Smooth muscle cell (in vitro differentiated cells): ENCODE measurements at regions not wholly inside any gene's neighbourhood (a gene's known extent, or its start where the extent isn't known, plus 50 kb on each side); places are given as distances from the start of the nearest gene placed in this dataset.
"Not testable (repeated sequence)": the region's sequence is repeated elsewhere in the genome, so short reads cannot be mapped to it uniquely, and the experiment has no call there.

Source experiments
- DNase-seq: peaks from one replicate; lab custom pipeline; 2025; ENCODE audit not compliant: unreplicated experiment; lab: John Stamatoyannopoulos, UW
- H2AFZ ChIP-seq: fragments of 200-600 bp; sonication (generic); 2 replicates; pipeline ENCODE4 v1.6.0; 2016; ENCODE audit warnings: antibody characterized with exemption, low read depth, mild to moderate bottlenecking
- H3F3A ChIP-seq: fragments of 200-600 bp; sonication (generic); 2 replicates; pipeline ENCODE4 v1.6.0; 2017; ENCODE audit warnings: antibody characterized with exemption, low read depth
- H3K27ac ChIP-seq: fragments of 200-600 bp; sonication (generic); 2 replicates; pipeline ENCODE4 v1.5.1; 2016; ENCODE audit warnings: low read depth, mild to moderate bottlenecking
- H3K27me3 ChIP-seq: fragments of 200-600 bp; sonication (generic); 2 replicates; pipeline ENCODE4 v1.6.1; 2016; ENCODE audit warnings: low read depth, mild to moderate bottlenecking
- H3K36me3 ChIP-seq: fragments of 200-600 bp; sonication (generic); 2 replicates; pipeline ENCODE4 v1.5.1; 2016; ENCODE audit warnings: low read depth
- H3K4me1 ChIP-seq: fragments of 200-600 bp; sonication (generic); 2 replicates; pipeline ENCODE4 v1.5.1; 2016; ENCODE audit warnings: low read depth
- H3K4me2 ChIP-seq: fragments of 200-600 bp; sonication (generic); 2 replicates; pipeline ENCODE4 v1.6.0; 2016; ENCODE audit warnings: mild to moderate bottlenecking
- H3K4me3 ChIP-seq: fragments of 200-600 bp; sonication (generic); 2 replicates; pipeline ENCODE4 v1.5.1; 2016; ENCODE audit warnings: mild to moderate bottlenecking
- H3K79me2 ChIP-seq: fragments of 200-600 bp; sonication (generic); 2 replicates; pipeline ENCODE4 v1.6.0; 2016; ENCODE audit warnings: low read depth, mild to moderate bottlenecking
- H3K9ac ChIP-seq: fragments of 200-600 bp; sonication (generic); 2 replicates; pipeline ENCODE4 v1.6.0; 2016; ENCODE audit warnings: low read depth
- H3K9me3 ChIP-seq: fragments of 200-600 bp; sonication (generic); replicated peaks from 2 replicates; pipeline ENCODE4 v1.5.1; 2016; ENCODE audit warnings: low read depth
- H4K20me1 ChIP-seq: fragments of 200-600 bp; sonication (generic); 2 replicates; pipeline ENCODE4 v1.6.0; 2016; ENCODE audit warnings: low read depth
- CTCF ChIP-seq: fragments of 200-600 bp; sonication (generic); IDR thresholded peaks from 2 replicates; pipeline ENCODE4 v1.5.1; 2017; ENCODE audit warnings: borderline replicate concordance, mild to moderate bottlenecking, antibody characterized with exemption; ENCODE audit not compliant: insufficient read depth, poor library complexity, severe bottlenecking
- WGBS: methylation state at CpG from one replicate; pipeline ENCODE4 v1.1.7; 2016; ENCODE audit warnings: low lambda C conversion rate; 5-methylcytosine and 5-hydroxymethylcytosine counted together

DNA sequence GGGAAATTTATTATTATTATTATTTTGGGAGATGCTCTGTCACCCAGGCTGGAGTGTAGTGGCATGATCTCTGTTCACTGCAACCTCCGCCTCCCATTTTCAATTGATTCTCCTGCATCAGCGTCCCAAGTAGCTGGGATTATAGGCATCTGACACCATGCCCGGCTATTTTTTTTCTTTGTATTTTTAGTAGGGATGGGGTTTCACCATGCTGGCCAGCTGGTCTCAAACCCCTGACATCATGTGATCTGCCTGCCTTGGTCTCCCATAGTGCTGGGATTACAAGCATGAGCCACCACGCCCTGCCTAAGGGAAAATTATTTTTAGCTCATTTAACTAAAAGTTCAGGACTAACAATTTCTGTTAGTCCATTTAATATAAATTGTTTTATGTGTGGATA lies 109.2 kb upstream of the SESTD1 start:
- Histone ChIP-seq H3K27me3 (no peaks in the 10 kb centered on the region), H3K4me2 (no peak overlapping the region), H2AFZ (no peak overlapping the region), H3K9me3 (no peaks in the 10 kb centered on the region), H3K4me3 (no peak overlapping the region), H3K36me3 (no peaks in the 10 kb centered on the region), H3F3A (no peaks in the 10 kb centered on the region), H3K79me2 (no peaks in the 10 kb centered on the region), H3K9ac (no peak overlapping the region), H3K27ac (no peak overlapping the region), H3K4me1 (no peaks in the 10 kb centered on the region), H4K20me1 (no peaks in the 10 kb centered on the region)
- 94% methylated on average over 4 of the region's 4 CpGs for WGBS
- no peak for DNase-seq
- no peak for TF ChIP-seq CTCF

GRCh38 chr2:179365561-179365960 lies 100.9 kb upstream of the SESTD1 start:
- not testable (repeated sequence) for H3K27me3 ChIP-seq, DNase-seq, H3K27ac ChIP-seq, H3K9me3 ChIP-seq, H3K79me2 ChIP-seq, H4K20me1 ChIP-seq, H3K4me1 ChIP-seq, H3K4me2 ChIP-seq, H3K4me3 ChIP-seq, H3K36me3 ChIP-seq, H3F3A ChIP-seq, H2AFZ ChIP-seq, H3K9ac ChIP-seq
- WGBS, result 100% methylated on average over 5 of the region's 5 CpGs

GRCh38 chr2:179355881-179356280 lies 91.2 kb upstream of the SESTD1 start:
- Histone ChIP-seq H3K4me2 (peak overlapping the region; percentile 22), H3K4me1 (peaks cover 5% of the 10 kb centered on the region), H3K79me2 (no peaks in the 10 kb centered on the region), H3K27ac (no peak overlapping the region), H3K9ac (no peak overlapping the region), H4K20me1 (no peaks in the 10 kb centered on the region), H3K27me3 (no peaks in the 10 kb centered on the region), H3K9me3 (no peaks in the 10 kb centered on the region), H3K36me3 (no peaks in the 10 kb centered on the region), H3K4me3 (no peak overlapping the region), H2AFZ (no peak overlapping the region), H3F3A (no peaks in the 10 kb centered on the region)
- DNase-seq, result no peak
- no peak for TF ChIP-seq CTCF
- WGBS, result 74% methylated on average over 4 of the region's 4 CpGs

GRCh38 chr2:179354739-179355537 lies 90.3 kb upstream of the SESTD1 start:
- H3K9ac ChIP-seq, result no peak overlapping the region
- no peak overlapping the region for H3K27ac ChIP-seq
- H3K4me2 ChIP-seq, result no peak overlapping the region
- WGBS, result 81% methylated on average over 1 of the region's 1 CpG
- H3K27me3 ChIP-seq, result no peaks in the 10 kb centered on the region
- H3K4me1 ChIP-seq, result peaks cover 5% of the 10 kb centered on the region
- peak; percentile 47 for TF ChIP-seq CTCF
- H3K79me2 ChIP-seq, result no peaks in the 10 kb centered on the region
- no peak for DNase-seq
- H3K9me3 ChIP-seq, result no peaks in the 10 kb centered on the region
- H3K36me3 ChIP-seq, result no peaks in the 10 kb centered on the region
- no peaks in the 10 kb centered on the region for H4K20me1 ChIP-seq
- no peak overlapping the region for H2AFZ ChIP-seq
- H3K4me3 ChIP-seq, result no peak overlapping the region
- no peaks in the 10 kb centered on the region for H3F3A ChIP-seq
